ENCODE measurements at regions not wholly inside any gene's neighbourhood (a gene's known extent, or its start where the extent isn't known, plus 50 kb on each side); places are given as distances from the start of the nearest gene placed in this dataset.

GRCh38 chr6:140434761-140435160 lies 1060.3 kb upstream of the CITED2 start:
- Mint-ChIP-seq H3K36me3 (ENCODE audit: unreplicated experiment) (peaks cover 21% of the 10 kb centered on the region), H3K4me3 (ENCODE audit: unreplicated experiment) (no peak overlapping the region), H3K27ac (ENCODE audit: unreplicated experiment) (no peak overlapping the region)

DNA sequence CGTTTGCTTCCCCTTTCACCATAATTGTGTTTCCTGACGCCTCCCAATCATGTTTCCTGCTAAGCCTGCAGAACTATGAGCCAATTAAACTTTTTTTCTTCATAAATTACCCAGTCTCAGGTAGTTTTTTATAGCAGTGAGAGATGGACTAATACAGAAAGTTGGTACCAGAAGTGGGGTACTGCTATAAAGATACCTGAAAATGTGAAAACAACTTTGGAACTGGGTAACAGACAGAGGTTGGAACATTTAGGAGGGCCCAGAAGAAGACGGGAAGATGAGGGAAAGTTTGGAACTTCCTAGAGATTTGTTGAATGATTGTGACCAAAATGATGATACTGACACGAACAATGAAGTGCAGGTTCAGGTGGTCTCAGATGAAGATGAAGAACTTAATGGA lies 1058.6 kb upstream of the CITED2 start:
- no peaks in the 10 kb centered on the region for H3K27me3 Mint-ChIP-seq (ENCODE audit: unreplicated experiment)
- peaks cover 2% of the 10 kb centered on the region for H3K4me1 Mint-ChIP-seq (ENCODE audit: low read depth, unreplicated experiment)
- TF ChIP-seq, protein P1, sequence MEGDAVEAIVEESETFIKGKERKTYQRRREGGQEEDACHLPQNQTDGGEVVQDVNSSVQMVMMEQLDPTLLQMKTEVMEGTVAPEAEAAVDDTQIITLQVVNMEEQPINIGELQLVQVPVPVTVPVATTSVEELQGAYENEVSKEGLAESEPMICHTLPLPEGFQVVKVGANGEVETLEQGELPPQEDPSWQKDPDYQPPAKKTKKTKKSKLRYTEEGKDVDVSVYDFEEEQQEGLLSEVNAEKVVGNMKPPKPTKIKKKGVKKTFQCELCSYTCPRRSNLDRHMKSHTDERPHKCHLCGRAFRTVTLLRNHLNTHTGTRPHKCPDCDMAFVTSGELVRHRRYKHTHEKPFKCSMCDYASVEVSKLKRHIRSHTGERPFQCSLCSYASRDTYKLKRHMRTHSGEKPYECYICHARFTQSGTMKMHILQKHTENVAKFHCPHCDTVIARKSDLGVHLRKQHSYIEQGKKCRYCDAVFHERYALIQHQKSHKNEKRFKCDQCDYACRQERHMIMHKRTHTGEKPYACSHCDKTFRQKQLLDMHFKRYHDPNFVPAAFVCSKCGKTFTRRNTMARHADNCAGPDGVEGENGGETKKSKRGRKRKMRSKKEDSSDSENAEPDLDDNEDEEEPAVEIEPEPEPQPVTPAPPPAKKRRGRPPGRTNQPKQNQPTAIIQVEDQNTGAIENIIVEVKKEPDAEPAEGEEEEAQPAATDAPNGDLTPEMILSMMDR (IDR thresholded peaks at IDR 0.05; ENCODE audit: partially characterized antibody, unreplicated experiment): no peak
- DNase-seq: no peak
- H3K36me3 Mint-ChIP-seq (ENCODE audit: unreplicated experiment): peaks cover 21% of the 10 kb centered on the region
- H3K9me3 Mint-ChIP-seq (ENCODE audit: unreplicated experiment): peaks cover 4% of the 10 kb centered on the region
- H3K4me3 Mint-ChIP-seq (ENCODE audit: unreplicated experiment): no peak overlapping the region
- H3K27ac Mint-ChIP-seq (ENCODE audit: unreplicated experiment): no peak overlapping the region

More at GRCh38 chr6:140434761-140435160, 1060.3 kb upstream of the CITED2 start:
- peaks cover 4% of the 10 kb centered on the region for H3K9me3 Mint-ChIP-seq (ENCODE audit: unreplicated experiment)
- TF ChIP-seq, protein P1 (IDR thresholded peaks at IDR 0.05; ENCODE audit: partially characterized antibody, unreplicated experiment): no peak
- H3K27me3 Mint-ChIP-seq (ENCODE audit: unreplicated experiment): no peaks in the 10 kb centered on the region
- H3K4me1 Mint-ChIP-seq (ENCODE audit: low read depth, unreplicated experiment): peaks cover 2% of the 10 kb centered on the region
- DNase-seq: no peak

- no peak for DNase-seq
- Mint-ChIP-seq H3K4me1 (ENCODE audit: low read depth, unreplicated experiment) (no peaks in the 10 kb centered on the region), H3K9me3 (ENCODE audit: unreplicated experiment) (no peaks in the 10 kb centered on the region), H3K27ac (ENCODE audit: unreplicated experiment) (no peak overlapping the region), H3K27me3 (ENCODE audit: unreplicated experiment) (no peaks in the 10 kb centered on the region), H3K4me3 (ENCODE audit: unreplicated experiment) (no peak overlapping the region), H3K36me3 (ENCODE audit: unreplicated experiment) (peaks cover 2% of the 10 kb centered on the region)
- TF ChIP-seq, protein P1 (IDR thresholded peaks at IDR 0.05; ENCODE audit: partially characterized antibody, unreplicated experiment): no peak
These were observed 1053.4 kb upstream of the CITED2 start for GRCh38 chr6:140427842-140428241.

DNA sequence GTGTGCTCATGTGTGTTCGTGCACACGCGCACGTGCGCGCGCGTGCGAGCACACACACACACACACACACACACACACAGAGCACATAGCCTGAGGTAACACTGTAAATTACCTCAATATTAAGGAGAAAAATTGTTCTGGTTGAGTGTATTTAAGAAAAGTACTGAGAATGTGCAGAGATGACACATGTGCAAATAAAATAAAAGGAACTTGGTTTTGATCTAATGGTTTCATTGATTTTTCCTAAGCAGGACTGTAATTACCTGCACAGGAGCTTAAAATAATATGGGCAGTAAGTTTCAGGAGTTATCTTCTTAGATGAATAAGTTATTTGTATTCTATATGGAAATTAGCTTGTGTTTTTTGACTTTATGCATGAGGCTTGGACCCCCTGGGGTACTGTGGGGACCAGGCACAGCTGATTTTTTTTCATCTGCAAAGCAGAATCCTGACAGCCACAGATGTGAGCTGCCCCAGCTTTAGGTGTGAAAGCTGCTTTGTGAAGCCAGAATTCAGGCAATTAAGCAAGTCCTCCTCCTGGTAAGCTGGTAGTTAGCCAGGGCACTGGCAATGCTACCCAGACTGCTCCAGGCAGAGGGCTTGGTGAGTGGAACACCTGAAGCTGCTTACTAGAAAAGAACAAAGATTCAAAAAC lies 1040.6 kb upstream of the CITED2 start:
- Mint-ChIP-seq H3K9me3 (ENCODE audit: unreplicated experiment) (peaks cover 4% of the 10 kb centered on the region), H3K27ac (ENCODE audit: unreplicated experiment) (no peak overlapping the region), H3K27me3 (ENCODE audit: unreplicated experiment) (no peaks in the 10 kb centered on the region), H3K4me1 (ENCODE audit: low read depth, unreplicated experiment) (no peaks in the 10 kb centered on the region), H3K36me3 (ENCODE audit: unreplicated experiment) (no peaks in the 10 kb centered on the region), H3K4me3 (ENCODE audit: unreplicated experiment) (no peak overlapping the region)
- TF ChIP-seq, protein P1 (IDR thresholded peaks at IDR 0.05; ENCODE audit: partially characterized antibody, unreplicated experiment): no peak
- no peak for DNase-seq

- Mint-ChIP-seq H3K4me1 (ENCODE audit: low read depth, unreplicated experiment) (no peaks in the 10 kb centered on the region), H3K4me3 (ENCODE audit: unreplicated experiment) (no peak overlapping the region), H3K36me3 (ENCODE audit: unreplicated experiment) (peaks cover 6% of the 10 kb centered on the region), H3K27ac (ENCODE audit: unreplicated experiment) (no peak overlapping the region), H3K9me3 (ENCODE audit: unreplicated experiment) (no peaks in the 10 kb centered on the region), H3K27me3 (ENCODE audit: unreplicated experiment) (no peaks in the 10 kb centered on the region)
- no peak for DNase-seq
- TF ChIP-seq, protein P1 (IDR thresholded peaks at IDR 0.05; ENCODE audit: partially characterized antibody, unreplicated experiment): no peak
These were observed 1028.6 kb upstream of the CITED2 start for GRCh38 chr6:140403020-140403419.

Measured in glutamatergic neuron (in vitro differentiated cells).